C4-2B (cell line): ENCODE measurements at regions not wholly inside any gene's neighbourhood (a gene's known extent, or its start where the extent isn't known, plus 50 kb on each side); places are given as distances from the start of the nearest gene placed in this dataset.

ENCODE experiments used
- CTCF ChIP-seq: fragments of 450-650 bp; conservative IDR thresholded peaks from 2 replicates; pipeline ENCODE4 v1.5.1; 2017; ENCODE audit warnings: mild to moderate bottlenecking
- ZFX ChIP-seq: fragments of 450-650 bp; IDR thresholded peaks from 2 replicates; pipeline ENCODE4 v1.6.1; 2017

- TF ChIP-seq CTCF (no peak), ZFX (no peak)
Measured at GRCh38 chr18:78859686-78860085, 119.9 kb upstream of the SALL3 start.
